ENCODE measurements at regions not wholly inside any gene's neighbourhood (a gene's known extent, or its start where the extent isn't known, plus 50 kb on each side); places are given as distances from the start of the nearest gene placed in this dataset.

DNA sequence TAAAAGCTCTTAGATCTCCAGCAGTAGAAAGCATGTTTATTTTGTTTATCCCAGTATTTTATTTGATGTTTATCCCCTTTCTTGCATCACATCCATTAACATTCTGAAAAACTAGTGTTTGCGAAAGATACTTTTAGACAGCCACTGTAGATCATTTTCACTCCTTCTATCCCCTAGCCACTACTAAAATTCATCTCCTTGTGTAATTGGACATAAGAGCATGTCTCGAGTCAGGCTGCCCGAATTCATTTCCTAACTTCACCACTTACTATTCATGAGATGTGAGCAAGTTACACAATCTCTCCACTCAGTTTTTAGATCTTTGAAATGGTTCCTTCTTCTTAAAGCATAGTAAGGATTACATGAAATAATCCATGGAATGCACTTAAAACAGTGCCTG, 514.0 kb downstream of the KLF5 start:
- H3K27me3 Mint-ChIP-seq (ENCODE audit: unreplicated experiment), result no peaks in the 10 kb centered on the region

DNA sequence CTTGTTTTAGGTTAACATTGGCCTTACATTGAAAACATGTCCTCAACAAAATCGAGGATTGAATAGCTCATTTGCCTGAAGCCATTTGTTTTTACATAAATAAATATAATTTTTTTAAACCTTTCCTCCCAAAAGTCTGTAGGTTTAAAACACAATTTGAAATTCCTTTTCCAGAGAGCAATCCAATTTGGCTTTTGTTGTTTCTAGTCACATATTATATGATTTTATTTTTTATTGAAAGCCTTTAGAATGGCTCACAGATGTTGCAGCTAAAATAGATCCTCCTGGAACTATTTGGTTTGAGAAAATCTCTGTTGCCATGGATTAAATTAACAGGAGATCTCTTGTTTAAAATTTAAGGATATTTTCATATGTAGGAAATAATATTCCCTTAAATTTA, 512.6 kb downstream of the KLF5 start:
- Mint-ChIP-seq H3K4me1 (ENCODE audit: unreplicated experiment) (no peaks in the 10 kb centered on the region), H3K9me3 (ENCODE audit: unreplicated experiment) (no peaks in the 10 kb centered on the region), H3K4me3 (ENCODE audit: unreplicated experiment) (no peak overlapping the region), H3K27ac (ENCODE audit: unreplicated experiment) (no peak overlapping the region), H3K36me3 (ENCODE audit: low read depth, unreplicated experiment) (no peaks in the 10 kb centered on the region), H3K27me3 (ENCODE audit: unreplicated experiment) (no peaks in the 10 kb centered on the region)
- DNase-seq (ENCODE audit: low spot score), result no peak
- TF ChIP-seq, protein P1, sequence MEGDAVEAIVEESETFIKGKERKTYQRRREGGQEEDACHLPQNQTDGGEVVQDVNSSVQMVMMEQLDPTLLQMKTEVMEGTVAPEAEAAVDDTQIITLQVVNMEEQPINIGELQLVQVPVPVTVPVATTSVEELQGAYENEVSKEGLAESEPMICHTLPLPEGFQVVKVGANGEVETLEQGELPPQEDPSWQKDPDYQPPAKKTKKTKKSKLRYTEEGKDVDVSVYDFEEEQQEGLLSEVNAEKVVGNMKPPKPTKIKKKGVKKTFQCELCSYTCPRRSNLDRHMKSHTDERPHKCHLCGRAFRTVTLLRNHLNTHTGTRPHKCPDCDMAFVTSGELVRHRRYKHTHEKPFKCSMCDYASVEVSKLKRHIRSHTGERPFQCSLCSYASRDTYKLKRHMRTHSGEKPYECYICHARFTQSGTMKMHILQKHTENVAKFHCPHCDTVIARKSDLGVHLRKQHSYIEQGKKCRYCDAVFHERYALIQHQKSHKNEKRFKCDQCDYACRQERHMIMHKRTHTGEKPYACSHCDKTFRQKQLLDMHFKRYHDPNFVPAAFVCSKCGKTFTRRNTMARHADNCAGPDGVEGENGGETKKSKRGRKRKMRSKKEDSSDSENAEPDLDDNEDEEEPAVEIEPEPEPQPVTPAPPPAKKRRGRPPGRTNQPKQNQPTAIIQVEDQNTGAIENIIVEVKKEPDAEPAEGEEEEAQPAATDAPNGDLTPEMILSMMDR (IDR thresholded peaks at IDR 0.05; ENCODE audit: unreplicated experiment), result no peak

More for the DNA sequence above, 514.0 kb downstream of the KLF5 start:
- DNase-seq (ENCODE audit: low spot score), result no peak
- TF ChIP-seq, protein P1 (IDR thresholded peaks at IDR 0.05; ENCODE audit: unreplicated experiment), result no peak
- Mint-ChIP-seq H3K9me3 (ENCODE audit: unreplicated experiment) (no peaks in the 10 kb centered on the region), H3K4me1 (ENCODE audit: unreplicated experiment) (no peaks in the 10 kb centered on the region), H3K27ac (ENCODE audit: unreplicated experiment) (no peak overlapping the region), H3K36me3 (ENCODE audit: low read depth, unreplicated experiment) (no peaks in the 10 kb centered on the region), H3K4me3 (ENCODE audit: unreplicated experiment) (no peak overlapping the region)

DNA sequence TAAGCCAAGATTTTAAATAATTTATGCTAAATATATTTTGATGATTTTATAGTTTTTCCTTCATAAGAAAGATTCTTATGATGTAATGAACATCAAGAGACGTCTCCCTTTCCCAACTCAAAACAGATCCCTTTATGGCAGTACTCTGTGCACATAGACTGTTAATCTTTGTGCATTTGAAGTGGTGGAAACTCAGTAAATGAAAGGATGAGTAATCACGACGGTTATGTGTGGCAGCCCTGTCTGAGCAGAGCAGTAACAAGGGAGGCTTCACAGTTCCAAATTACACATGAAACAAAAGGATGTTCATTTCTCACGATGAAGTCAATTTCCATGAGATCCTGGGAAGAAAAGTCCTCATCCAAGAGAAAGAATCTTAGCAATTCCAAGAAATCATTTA, 498.1 kb downstream of the KLF5 start:
- H3K4me3 Mint-ChIP-seq (ENCODE audit: unreplicated experiment), result no peak overlapping the region
- H3K27me3 Mint-ChIP-seq (ENCODE audit: unreplicated experiment), result peaks cover 2% of the 10 kb centered on the region
- no peaks in the 10 kb centered on the region for H3K4me1 Mint-ChIP-seq (ENCODE audit: unreplicated experiment)
- TF ChIP-seq, protein P1 (IDR thresholded peaks at IDR 0.05; ENCODE audit: unreplicated experiment), result no peak
- DNase-seq (ENCODE audit: low spot score), result no peak
- no peak overlapping the region for H3K27ac Mint-ChIP-seq (ENCODE audit: unreplicated experiment)
- no peaks in the 10 kb centered on the region for H3K9me3 Mint-ChIP-seq (ENCODE audit: unreplicated experiment)
- no peaks in the 10 kb centered on the region for H3K36me3 Mint-ChIP-seq (ENCODE audit: low read depth, unreplicated experiment)

DNA sequence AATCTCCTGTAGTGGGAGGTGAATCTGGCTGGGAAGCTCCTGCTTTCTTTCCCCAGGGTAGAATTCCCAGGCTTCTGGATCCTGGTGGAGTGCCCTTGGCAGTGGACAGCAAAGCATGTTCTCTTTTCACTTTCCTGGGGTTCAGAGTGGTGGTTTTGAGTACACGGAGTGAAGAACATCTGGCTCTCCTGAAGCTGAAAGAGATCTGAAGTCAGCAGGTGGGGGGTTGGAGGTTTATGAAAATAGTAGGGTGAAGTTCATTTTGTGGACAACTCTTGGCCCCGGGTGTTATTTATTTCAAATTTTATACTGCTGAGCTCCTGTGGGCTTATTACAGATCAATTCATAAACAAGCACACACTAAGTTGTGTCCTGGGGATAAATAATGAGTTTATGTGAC, 497.3 kb downstream of the KLF5 start:
- no peaks in the 10 kb centered on the region for H3K4me1 Mint-ChIP-seq (ENCODE audit: unreplicated experiment)
- no peak for DNase-seq (ENCODE audit: low spot score)
- TF ChIP-seq, protein P1 (IDR thresholded peaks at IDR 0.05; ENCODE audit: unreplicated experiment), result no peak
- peaks cover 2% of the 10 kb centered on the region for H3K27me3 Mint-ChIP-seq (ENCODE audit: unreplicated experiment)
- no peaks in the 10 kb centered on the region for H3K9me3 Mint-ChIP-seq (ENCODE audit: unreplicated experiment)
- H3K36me3 Mint-ChIP-seq (ENCODE audit: low read depth, unreplicated experiment), result no peaks in the 10 kb centered on the region
- no peak overlapping the region for H3K27ac Mint-ChIP-seq (ENCODE audit: unreplicated experiment)
- no peak overlapping the region for H3K4me3 Mint-ChIP-seq (ENCODE audit: unreplicated experiment)

DNA sequence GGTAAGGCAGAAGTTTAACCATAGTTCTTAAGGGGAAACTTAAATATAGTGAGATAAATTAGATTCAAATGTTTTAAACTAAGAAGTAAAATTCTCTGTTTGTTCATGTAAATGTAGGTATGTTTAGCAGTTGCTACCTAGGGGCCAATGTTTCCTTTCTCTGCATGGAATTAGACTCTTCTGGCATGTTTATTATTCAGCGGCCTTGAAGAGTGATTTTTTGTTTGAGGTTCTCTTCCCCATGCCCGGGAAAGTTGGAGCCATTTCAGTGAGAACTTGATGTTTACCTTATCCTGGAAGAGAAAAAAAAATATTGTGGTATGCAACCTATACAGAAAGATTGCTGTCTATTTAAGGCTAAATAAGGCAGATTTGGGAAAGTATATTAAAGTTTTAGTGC, 492.9 kb downstream of the KLF5 start:
- Mint-ChIP-seq H3K4me1 (ENCODE audit: unreplicated experiment) (no peaks in the 10 kb centered on the region), H3K27me3 (ENCODE audit: unreplicated experiment) (peaks cover 2% of the 10 kb centered on the region), H3K9me3 (ENCODE audit: unreplicated experiment) (no peaks in the 10 kb centered on the region), H3K27ac (ENCODE audit: unreplicated experiment) (no peak overlapping the region), H3K4me3 (ENCODE audit: unreplicated experiment) (no peak overlapping the region), H3K36me3 (ENCODE audit: low read depth, unreplicated experiment) (no peaks in the 10 kb centered on the region)
- no peak for DNase-seq (ENCODE audit: low spot score)
- TF ChIP-seq, protein P1 (IDR thresholded peaks at IDR 0.05; ENCODE audit: unreplicated experiment), result no peak

Data from endothelial cell (in vitro differentiated cells).